ENCODE measurements at regions not wholly inside any gene's neighbourhood (a gene's known extent, or its start where the extent isn't known, plus 50 kb on each side); places are given as distances from the start of the nearest gene placed in this dataset.

- TF ChIP-seq FOXP2 (optimal IDR thresholded peaks at IDR 0.05; ENCODE audit: control extremely low read depth, extremely low read length, insufficient read depth) = no peak
- no peak for TF ChIP-seq EZH2 (IDR thresholded peaks at IDR 0.05)
Observed at GRCh38 chr16:6674071-6674470, 658.6 kb upstream of the RBFOX1 start.

All from SK-N-MC (cell line).